ENCODE measurements at regions not wholly inside any gene's neighbourhood (a gene's known extent, or its start where the extent isn't known, plus 50 kb on each side); places are given as distances from the start of the nearest gene placed in this dataset.

- ATAC-seq: peak; percentile 50
- 19 to 41% methylated on average over 20 to 37 of the region's 37 CpGs for WGBS, 2 donors
- no peaks in the 10 kb centered on the region for H3K27me3 ChIP-seq
These were observed 76.6 kb upstream of the SNRPN start for GRCh38 chr15:24878153-24878552.

GRCh38 chr15:24879492-24879891 is 75.3 kb upstream of the SNRPN start:
- Histone ChIP-seq H3K4me1 (no peaks in the 10 kb centered on the region), H3K9me3 (peaks cover 0 to 6% (median 0%) of the 10 kb centered on the region in 3 donors), H3K4me3 (no peak overlapping the region), H3K27ac (no peak overlapping the region), H3K27me3 (no peaks in the 10 kb centered on the region), H3K36me3 (replicated peaks in 1 of 2; ENCODE audit: insufficient read depth in 1 of 2, low read depth in 2 of 2) (no peaks in the 10 kb centered on the region)
- WGBS, 2 donors: 43 to 63% methylated on average over 2 of the region's 2 CpGs
- intact Hi-C loops (cut with DNase I): no loop called here
- TF ChIP-seq POLR2A (IDR thresholded peaks at IDR 0.05): no peak
- no peak for DNase-seq
- no peak for ATAC-seq

More at GRCh38 chr15:24878153-24878552, 76.6 kb upstream of the SNRPN start:
- Histone ChIP-seq H3K4me1 (no peaks in the 10 kb centered on the region), H3K9me3 (peaks cover 0 to 6% (median 0%) of the 10 kb centered on the region in 3 donors), H3K27ac (peak overlapping the region in 1 of 4 donors; percentile 30), H3K4me3 (no peak overlapping the region), H3K36me3 (replicated peaks in 1 of 2; ENCODE audit: insufficient read depth in 1 of 2, low read depth in 2 of 2) (no peaks in the 10 kb centered on the region)
- intact Hi-C loops (cut with DNase I): no loop called here
- TF ChIP-seq POLR2A (IDR thresholded peaks at IDR 0.05) (peak in 2 of 3 donors; percentile 26 to 40), CTCF (IDR thresholded peaks at IDR 0.05) (no peak)
- DNase-seq: peak; percentile 19 to 50 (median 37)

- 56 to 75% methylated on average over 8 of the region's 8 CpGs for WGBS, 2 donors
- Histone ChIP-seq H3K27ac (no peak overlapping the region), H3K4me1 (no peaks in the 10 kb centered on the region), H3K27me3 (no peaks in the 10 kb centered on the region), H3K36me3 (replicated peaks in 1 of 2; ENCODE audit: insufficient read depth in 1 of 2, low read depth in 2 of 2) (no peaks in the 10 kb centered on the region), H3K9me3 (peaks cover 0 to 6% (median 0%) of the 10 kb centered on the region in 3 donors), H3K4me3 (no peak overlapping the region)
- DNase-seq (no peak), ATAC-seq (no peak)
- intact Hi-C loops (cut with DNase I): no loop called here
- no peak for TF ChIP-seq POLR2A (IDR thresholded peaks at IDR 0.05)
- TF ChIP-seq CTCF (IDR thresholded peaks at IDR 0.05): no peak
These were observed 74.1 kb upstream of the SNRPN start for GRCh38 chr15:24880663-24881062.

- DNase-seq: no peak
- no peaks in the 10 kb centered on the region for H3K4me1 ChIP-seq
- no peak for ATAC-seq
- no peaks in the 10 kb centered on the region for H3K9me3 ChIP-seq
- H3K36me3 ChIP-seq (replicated peaks in 1 of 2; ENCODE audit: insufficient read depth in 1 of 2, low read depth in 2 of 2): no peaks in the 10 kb centered on the region
- no peak overlapping the region for H3K27ac ChIP-seq
- intact Hi-C loops (cut with DNase I): no loop called here
- no peak overlapping the region for H3K4me3 ChIP-seq
- TF ChIP-seq POLR2A (IDR thresholded peaks at IDR 0.05): no peak
- no peak for TF ChIP-seq CTCF (IDR thresholded peaks at IDR 0.05)
- 49 to 66% methylated on average over 3 of the region's 3 CpGs for WGBS, 2 donors
- H3K27me3 ChIP-seq: no peaks in the 10 kb centered on the region
These were observed 68.2 kb upstream of the SNRPN start for GRCh38 chr15:24886538-24886937.

- TF ChIP-seq POLR2A (IDR thresholded peaks at IDR 0.05): no peak
- TF ChIP-seq CTCF (IDR thresholded peaks at IDR 0.05): no peak
- ATAC-seq (no peak), DNase-seq (no peak)
- H3K4me1 ChIP-seq: no peaks in the 10 kb centered on the region
- WGBS, 2 donors: 51 to 68% methylated on average over 8 of the region's 8 CpGs
- no peaks in the 10 kb centered on the region for H3K36me3 ChIP-seq (replicated peaks in 1 of 2; ENCODE audit: insufficient read depth in 1 of 2, low read depth in 2 of 2)
- no peaks in the 10 kb centered on the region for H3K27me3 ChIP-seq
- H3K9me3 ChIP-seq: no peaks in the 10 kb centered on the region
- no peak overlapping the region for H3K27ac ChIP-seq
- no peak overlapping the region for H3K4me3 ChIP-seq
- intact Hi-C loops (cut with DNase I): no loop called here
These were observed 56.0 kb upstream of the SNRPN start for GRCh38 chr15:24898715-24899272.

All from body of pancreas (tissue), 4 donors.